Vagina (tissue), 2 donors: ENCODE measurements at regions not wholly inside any gene's neighbourhood (a gene's known extent, or its start where the extent isn't known, plus 50 kb on each side); places are given as distances from the start of the nearest gene placed in this dataset.

ENCODE experiments used
- CTCF ChIP-seq, 3 experiments: fragments of 450-650 bp in 2 of 3; fragments of 200-600 bp in 1 of 3; sonication (generic) in 1 of 3; IDR thresholded peaks; one replicate each; pipeline ENCODE4 v1.5.1; 2017 to 2019; ENCODE audit warnings: antibody characterized with exemption in 3 of 3, mild to moderate bottlenecking in 2 of 3, moderate library complexity in 2 of 3
- POLR2A ChIP-seq, 2 donors: fragments of 450-650 bp; IDR thresholded peaks; one replicate each; pipeline ENCODE4 v1.6.1; 2017; ENCODE audit warnings: antibody characterized with exemption in 2 of 2, mild to moderate bottlenecking in 2 of 2, moderate library complexity in 2 of 2
- POLR2AphosphoS5 ChIP-seq, 2 donors: sonication (generic); formaldehyde crosslinking; IDR thresholded peaks; one replicate each; pipeline ENCODE4 v1.9.0; 2017; ENCODE audit warnings: antibody characterized with exemption in 2 of 2, mild to moderate bottlenecking in 2 of 2, low read depth in 1 of 2; ENCODE audit not compliant: insufficient read depth in 1 of 2

- TF ChIP-seq CTCF (IDR thresholded peaks at IDR 0.05) (no peak), POLR2A (IDR thresholded peaks at IDR 0.05) (no peak), POLR2AphosphoS5 (IDR thresholded peaks at IDR 0.05; ENCODE audit: insufficient read depth in 1 of 2, low read depth in 1 of 2) (no peak)
Measured at GRCh38 chr13:87166348-87166747, 504.8 kb upstream of the SLITRK5 start.
